ENCODE measurements at regions not wholly inside any gene's neighbourhood (a gene's known extent, or its start where the extent isn't known, plus 50 kb on each side); places are given as distances from the start of the nearest gene placed in this dataset.

DNA sequence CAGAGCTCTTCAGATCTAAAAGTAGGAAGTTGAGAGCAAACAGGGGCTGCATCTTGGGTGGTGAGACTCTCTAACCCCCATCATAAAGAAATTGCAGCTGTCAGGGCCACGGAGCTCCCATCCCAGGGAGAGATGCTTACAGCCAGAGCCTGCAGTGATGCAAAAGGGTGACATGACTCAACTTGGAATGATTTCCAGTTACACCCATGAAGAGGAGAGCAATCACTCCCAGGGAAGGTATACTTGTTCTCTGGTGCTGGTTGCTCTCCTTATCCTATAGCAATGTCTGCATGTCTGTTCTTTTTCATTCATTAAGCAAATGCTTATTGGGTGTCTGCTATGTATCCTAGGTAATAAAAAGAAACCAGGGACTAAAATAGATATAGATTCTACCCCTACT, 228.0 kb downstream of the RAB11FIP2 start:
- TF ChIP-seq, protein P1, sequence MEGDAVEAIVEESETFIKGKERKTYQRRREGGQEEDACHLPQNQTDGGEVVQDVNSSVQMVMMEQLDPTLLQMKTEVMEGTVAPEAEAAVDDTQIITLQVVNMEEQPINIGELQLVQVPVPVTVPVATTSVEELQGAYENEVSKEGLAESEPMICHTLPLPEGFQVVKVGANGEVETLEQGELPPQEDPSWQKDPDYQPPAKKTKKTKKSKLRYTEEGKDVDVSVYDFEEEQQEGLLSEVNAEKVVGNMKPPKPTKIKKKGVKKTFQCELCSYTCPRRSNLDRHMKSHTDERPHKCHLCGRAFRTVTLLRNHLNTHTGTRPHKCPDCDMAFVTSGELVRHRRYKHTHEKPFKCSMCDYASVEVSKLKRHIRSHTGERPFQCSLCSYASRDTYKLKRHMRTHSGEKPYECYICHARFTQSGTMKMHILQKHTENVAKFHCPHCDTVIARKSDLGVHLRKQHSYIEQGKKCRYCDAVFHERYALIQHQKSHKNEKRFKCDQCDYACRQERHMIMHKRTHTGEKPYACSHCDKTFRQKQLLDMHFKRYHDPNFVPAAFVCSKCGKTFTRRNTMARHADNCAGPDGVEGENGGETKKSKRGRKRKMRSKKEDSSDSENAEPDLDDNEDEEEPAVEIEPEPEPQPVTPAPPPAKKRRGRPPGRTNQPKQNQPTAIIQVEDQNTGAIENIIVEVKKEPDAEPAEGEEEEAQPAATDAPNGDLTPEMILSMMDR (conservative IDR thresholded peaks at IDR 0.05; ENCODE audit: low read length) = no peak
- no peak for TF ChIP-seq EZH2phosphoT487 (IDR thresholded peaks at IDR 0.05; ENCODE audit: borderline replicate concordance, low read depth, low read length)
- no peaks in the 10 kb centered on the region for H3K9me2 ChIP-seq (ENCODE audit: insufficient read depth, low read length)
- no TSS peak for BruUV-seq (replicated peaks)
- H3K36me3 ChIP-seq (ENCODE audit: insufficient read depth, low read length) = no peaks in the 10 kb centered on the region
- no peaks in the 10 kb centered on the region for H3K9me3 ChIP-seq (ENCODE audit: low read length)
- ChIA-PET CTCF (ENCODE audit: unreplicated experiment) (no interaction called here), POLR2A (no interaction called here)
- no peak for DNase-seq (ENCODE audit: low spot score)
- no peak overlapping the region for H3K4me2 ChIP-seq (ENCODE audit: low read length)
- H2AFZ ChIP-seq (ENCODE audit: low read length) = no peak overlapping the region
- no peak overlapping the region for H3K27ac ChIP-seq (ENCODE audit: low read depth, low read length, poor library complexity, severe bottlenecking)
- intact Hi-C loops (cut with micrococcal nuclease; ENCODE audit: unreplicated experiment) = no loop called here
- H3K4me1 ChIP-seq (ENCODE audit: insufficient read depth, low read length, poor library complexity, severe bottlenecking) = no peaks in the 10 kb centered on the region
- no peak overlapping the region for H3K4me3 ChIP-seq (ENCODE audit: low read depth, low read length, poor library complexity, severe bottlenecking)
- H4K20me1 ChIP-seq (ENCODE audit: insufficient read depth, low read length) = no peaks in the 10 kb centered on the region
- no peaks in the 10 kb centered on the region for H3K79me2 ChIP-seq (ENCODE audit: insufficient read depth, low read depth, low read length)

- no peak for DNase-seq (ENCODE audit: low spot score)
- Histone ChIP-seq H3K36me3 (ENCODE audit: insufficient read depth, low read length) (no peaks in the 10 kb centered on the region), H3K9me3 (ENCODE audit: low read length) (no peaks in the 10 kb centered on the region), H3K9me2 (ENCODE audit: insufficient read depth, low read length) (no peaks in the 10 kb centered on the region), H3K4me2 (ENCODE audit: low read length) (no peak overlapping the region), H3K79me2 (ENCODE audit: insufficient read depth, low read depth, low read length) (no peaks in the 10 kb centered on the region), H4K20me1 (ENCODE audit: insufficient read depth, low read length) (no peaks in the 10 kb centered on the region), H3K4me3 (ENCODE audit: low read depth, low read length, poor library complexity, severe bottlenecking) (no peak overlapping the region), H3K4me1 (ENCODE audit: insufficient read depth, low read length, poor library complexity, severe bottlenecking) (no peaks in the 10 kb centered on the region), H2AFZ (ENCODE audit: low read length) (no peak overlapping the region), H3K27ac (ENCODE audit: low read depth, low read length, poor library complexity, severe bottlenecking) (no peak overlapping the region)
- ChIA-PET CTCF (ENCODE audit: unreplicated experiment) (interaction anchor here (0.5 kb wide), 1 partner anchor 71 kb away, joined by 4 read pairs; no protein-coding TSS in a partner anchor), POLR2A (no interaction called here)
- TF ChIP-seq, protein P1 (conservative IDR thresholded peaks at IDR 0.05; ENCODE audit: low read length) = no peak
- no peak for TF ChIP-seq EZH2phosphoT487 (IDR thresholded peaks at IDR 0.05; ENCODE audit: borderline replicate concordance, low read depth, low read length)
- intact Hi-C loops (cut with micrococcal nuclease; ENCODE audit: unreplicated experiment) = no loop called here
- BruUV-seq (replicated peaks) = no TSS peak
Measured at GRCh38 chr10:117819304-117819703, 227.4 kb downstream of the RAB11FIP2 start.

- H2AFZ ChIP-seq (ENCODE audit: low read length) = no peak overlapping the region
- H4K20me1 ChIP-seq (ENCODE audit: insufficient read depth, low read length) = no peaks in the 10 kb centered on the region
- no TSS peak for BruUV-seq (replicated peaks)
- ChIA-PET POLR2A (no interaction called here), CTCF (ENCODE audit: unreplicated experiment) (no interaction called here)
- H3K4me1 ChIP-seq (ENCODE audit: insufficient read depth, low read length, poor library complexity, severe bottlenecking) = no peaks in the 10 kb centered on the region
- no peak overlapping the region for H3K4me2 ChIP-seq (ENCODE audit: low read length)
- no peaks in the 10 kb centered on the region for H3K9me2 ChIP-seq (ENCODE audit: insufficient read depth, low read length)
- no peak for DNase-seq (ENCODE audit: low spot score)
- no peak overlapping the region for H3K4me3 ChIP-seq (ENCODE audit: low read depth, low read length, poor library complexity, severe bottlenecking)
- no peak overlapping the region for H3K27ac ChIP-seq (ENCODE audit: low read depth, low read length, poor library complexity, severe bottlenecking)
- TF ChIP-seq, protein P1 (conservative IDR thresholded peaks at IDR 0.05; ENCODE audit: low read length) = no peak
- TF ChIP-seq EZH2phosphoT487 (IDR thresholded peaks at IDR 0.05; ENCODE audit: borderline replicate concordance, low read depth, low read length) = no peak
- no peaks in the 10 kb centered on the region for H3K9me3 ChIP-seq (ENCODE audit: low read length)
- no peaks in the 10 kb centered on the region for H3K79me2 ChIP-seq (ENCODE audit: insufficient read depth, low read depth, low read length)
- H3K36me3 ChIP-seq (ENCODE audit: insufficient read depth, low read length) = no peaks in the 10 kb centered on the region
- intact Hi-C loops (cut with micrococcal nuclease; ENCODE audit: unreplicated experiment) = no loop called here
Measured at GRCh38 chr10:117823980-117824379, 222.8 kb downstream of the RAB11FIP2 start.
